ENCODE measurements at regions not wholly inside any gene's neighbourhood (a gene's known extent, or its start where the extent isn't known, plus 50 kb on each side); places are given as distances from the start of the nearest gene placed in this dataset.

DNA sequence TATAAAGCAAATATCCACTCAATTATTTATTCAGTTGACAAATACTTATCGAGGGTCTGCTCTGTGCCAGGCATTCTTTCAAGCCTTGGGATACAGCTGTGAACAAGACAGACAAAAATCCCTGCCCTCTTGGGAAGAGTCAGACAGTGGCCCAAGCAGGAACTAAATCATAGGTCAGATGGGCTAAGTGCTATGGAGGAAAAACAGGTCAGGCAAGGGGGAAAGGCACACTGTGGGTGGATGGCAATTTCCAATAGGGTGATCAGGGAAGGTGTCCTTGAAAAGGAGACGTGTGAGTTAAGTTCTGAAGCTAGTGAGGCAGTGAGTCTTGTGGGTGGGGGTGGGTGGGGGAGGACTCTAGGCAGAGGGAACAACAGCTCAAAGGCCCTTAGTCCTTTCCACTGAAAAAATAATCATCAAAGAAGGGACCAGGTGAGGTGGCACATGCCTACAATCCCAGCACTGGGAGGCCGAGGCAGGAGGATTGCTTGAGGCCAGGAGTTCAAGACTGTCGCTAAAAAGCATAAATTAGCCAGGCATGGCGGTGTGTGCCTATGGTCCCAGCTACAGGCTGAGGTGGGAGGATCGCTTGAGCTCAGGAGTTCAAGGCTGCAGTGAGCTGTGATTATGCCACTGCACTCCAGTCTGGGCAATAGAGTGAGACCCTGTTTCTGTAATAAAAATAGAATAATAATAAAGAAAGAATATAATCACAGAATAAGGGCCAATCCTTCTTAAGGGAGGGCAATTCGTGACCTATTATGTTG lies 95.2 kb upstream of the CPEB4 start:
- TF ChIP-seq, protein P1, sequence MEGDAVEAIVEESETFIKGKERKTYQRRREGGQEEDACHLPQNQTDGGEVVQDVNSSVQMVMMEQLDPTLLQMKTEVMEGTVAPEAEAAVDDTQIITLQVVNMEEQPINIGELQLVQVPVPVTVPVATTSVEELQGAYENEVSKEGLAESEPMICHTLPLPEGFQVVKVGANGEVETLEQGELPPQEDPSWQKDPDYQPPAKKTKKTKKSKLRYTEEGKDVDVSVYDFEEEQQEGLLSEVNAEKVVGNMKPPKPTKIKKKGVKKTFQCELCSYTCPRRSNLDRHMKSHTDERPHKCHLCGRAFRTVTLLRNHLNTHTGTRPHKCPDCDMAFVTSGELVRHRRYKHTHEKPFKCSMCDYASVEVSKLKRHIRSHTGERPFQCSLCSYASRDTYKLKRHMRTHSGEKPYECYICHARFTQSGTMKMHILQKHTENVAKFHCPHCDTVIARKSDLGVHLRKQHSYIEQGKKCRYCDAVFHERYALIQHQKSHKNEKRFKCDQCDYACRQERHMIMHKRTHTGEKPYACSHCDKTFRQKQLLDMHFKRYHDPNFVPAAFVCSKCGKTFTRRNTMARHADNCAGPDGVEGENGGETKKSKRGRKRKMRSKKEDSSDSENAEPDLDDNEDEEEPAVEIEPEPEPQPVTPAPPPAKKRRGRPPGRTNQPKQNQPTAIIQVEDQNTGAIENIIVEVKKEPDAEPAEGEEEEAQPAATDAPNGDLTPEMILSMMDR (IDR thresholded peaks at IDR 0.05; ENCODE audit: low read length), result no peak
- no peak for TF ChIP-seq EZH2phosphoT487 (IDR thresholded peaks at IDR 0.05; ENCODE audit: low read length)
